ENCODE measurements at regions not wholly inside any gene's neighbourhood (a gene's known extent, or its start where the extent isn't known, plus 50 kb on each side); places are given as distances from the start of the nearest gene placed in this dataset.

DNA sequence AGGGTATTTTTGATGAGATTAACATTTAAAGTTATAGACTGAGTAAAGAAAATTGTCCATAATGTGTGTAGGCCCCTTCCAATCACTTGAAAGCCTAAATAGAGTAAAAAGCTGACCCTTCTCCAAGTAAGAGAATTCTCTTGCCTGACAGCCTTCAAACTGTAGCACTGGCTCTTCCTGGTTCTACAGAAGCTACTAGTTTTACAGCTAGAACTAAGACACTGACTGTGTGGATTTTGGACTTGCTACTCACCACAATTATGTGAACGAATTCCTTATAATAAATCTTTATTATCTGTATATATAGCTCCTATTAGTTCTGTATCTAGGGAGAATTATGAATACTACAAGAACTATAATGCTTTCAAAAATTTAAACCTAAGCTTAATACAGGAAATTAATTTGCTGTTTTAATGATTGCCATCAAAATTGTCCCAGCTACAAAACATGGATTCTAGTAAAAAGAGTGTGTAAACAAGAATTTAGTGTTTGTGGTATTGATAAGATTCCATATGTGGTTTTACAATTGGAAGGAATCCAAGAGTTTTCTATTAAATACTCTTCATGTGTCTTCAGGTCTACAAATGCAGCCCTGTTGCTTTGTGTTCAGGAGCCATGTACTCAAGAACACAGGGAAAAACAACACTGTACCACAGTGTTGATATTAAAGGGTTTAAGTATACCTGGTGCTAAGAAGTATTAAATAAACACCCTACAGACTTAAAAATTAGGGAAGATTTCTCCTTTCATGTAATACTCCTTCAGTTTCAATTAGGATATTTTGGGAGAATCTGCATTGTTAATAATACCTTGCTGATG lies 366.5 kb downstream of the CXXC4 start:
- Histone ChIP-seq H3K4me3 (replicated peaks; ENCODE audit: low read depth, low read length) (no peak overlapping the region), H3K36me3 (ENCODE audit: control insufficient read depth, insufficient read depth, low read length) (no peaks in the 10 kb centered on the region), H3K27me3 (replicated peaks; ENCODE audit: control insufficient read depth, insufficient read depth, low read length) (no peaks in the 10 kb centered on the region)
- TF ChIP-seq, protein P1, sequence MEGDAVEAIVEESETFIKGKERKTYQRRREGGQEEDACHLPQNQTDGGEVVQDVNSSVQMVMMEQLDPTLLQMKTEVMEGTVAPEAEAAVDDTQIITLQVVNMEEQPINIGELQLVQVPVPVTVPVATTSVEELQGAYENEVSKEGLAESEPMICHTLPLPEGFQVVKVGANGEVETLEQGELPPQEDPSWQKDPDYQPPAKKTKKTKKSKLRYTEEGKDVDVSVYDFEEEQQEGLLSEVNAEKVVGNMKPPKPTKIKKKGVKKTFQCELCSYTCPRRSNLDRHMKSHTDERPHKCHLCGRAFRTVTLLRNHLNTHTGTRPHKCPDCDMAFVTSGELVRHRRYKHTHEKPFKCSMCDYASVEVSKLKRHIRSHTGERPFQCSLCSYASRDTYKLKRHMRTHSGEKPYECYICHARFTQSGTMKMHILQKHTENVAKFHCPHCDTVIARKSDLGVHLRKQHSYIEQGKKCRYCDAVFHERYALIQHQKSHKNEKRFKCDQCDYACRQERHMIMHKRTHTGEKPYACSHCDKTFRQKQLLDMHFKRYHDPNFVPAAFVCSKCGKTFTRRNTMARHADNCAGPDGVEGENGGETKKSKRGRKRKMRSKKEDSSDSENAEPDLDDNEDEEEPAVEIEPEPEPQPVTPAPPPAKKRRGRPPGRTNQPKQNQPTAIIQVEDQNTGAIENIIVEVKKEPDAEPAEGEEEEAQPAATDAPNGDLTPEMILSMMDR (IDR thresholded peaks at IDR 0.05; ENCODE audit: insufficient read depth, low read length, poor library complexity, severe bottlenecking): no peak
- no peak for DNase-seq (ENCODE audit: extremely low read depth, insufficient read length)

- no peak for DNase-seq (ENCODE audit: extremely low read depth, insufficient read length)
- Histone ChIP-seq H3K27me3 (replicated peaks; ENCODE audit: control insufficient read depth, insufficient read depth, low read length) (no peaks in the 10 kb centered on the region), H3K36me3 (ENCODE audit: control insufficient read depth, insufficient read depth, low read length) (no peaks in the 10 kb centered on the region), H3K4me3 (replicated peaks; ENCODE audit: low read depth, low read length) (no peak overlapping the region)
- TF ChIP-seq, protein P1 (IDR thresholded peaks at IDR 0.05; ENCODE audit: insufficient read depth, low read length, poor library complexity, severe bottlenecking): no peak
These were observed 371.7 kb downstream of the CXXC4 start for GRCh38 chr4:104123021-104123420.

DNA sequence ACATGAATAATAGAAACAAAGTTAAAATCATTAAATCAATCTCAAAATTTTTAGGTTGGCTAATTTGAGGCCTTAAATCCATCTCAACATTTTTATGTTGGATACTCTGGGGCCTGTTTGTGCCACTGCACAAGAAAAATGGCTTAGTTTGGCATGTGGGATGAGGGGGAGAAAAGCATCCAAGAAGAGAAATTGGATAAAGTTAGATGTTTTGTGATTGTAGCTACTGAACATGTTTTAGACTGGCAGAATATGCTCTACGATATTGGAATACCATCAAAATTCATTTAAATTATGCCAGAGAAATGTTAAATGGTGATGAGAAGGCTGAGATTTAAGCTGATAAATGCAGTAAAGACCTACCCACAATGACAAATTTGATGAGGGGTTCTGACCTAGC lies 376.9 kb downstream of the CXXC4 start:
- H3K27me3 ChIP-seq (replicated peaks; ENCODE audit: control insufficient read depth, insufficient read depth, low read length): no peaks in the 10 kb centered on the region
- no peak for DNase-seq (ENCODE audit: extremely low read depth, insufficient read length)
- TF ChIP-seq, protein P1 (IDR thresholded peaks at IDR 0.05; ENCODE audit: insufficient read depth, low read length, poor library complexity, severe bottlenecking): no peak
- H3K4me3 ChIP-seq (replicated peaks; ENCODE audit: low read depth, low read length): no peak overlapping the region
- H3K36me3 ChIP-seq (ENCODE audit: control insufficient read depth, insufficient read depth, low read length): no peaks in the 10 kb centered on the region

DNA sequence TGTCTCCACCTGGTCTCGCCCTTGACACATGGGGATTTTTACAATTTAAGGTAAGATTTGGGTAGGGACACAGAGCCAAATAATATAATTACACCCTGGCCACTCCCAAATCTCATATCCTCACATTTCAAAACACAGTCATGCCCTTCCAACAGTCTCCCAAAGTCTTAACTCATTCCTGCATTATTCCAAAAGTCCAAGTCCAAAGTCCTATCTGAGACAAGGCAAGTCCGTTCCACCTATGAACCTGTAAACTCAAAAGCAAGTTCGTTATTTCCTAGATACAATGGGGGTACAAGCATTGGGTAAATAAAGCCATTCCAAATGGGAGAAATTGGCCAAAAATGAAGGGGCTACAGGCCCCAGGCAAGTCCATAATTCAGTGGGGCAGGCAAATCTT lies 380.8 kb downstream of the CXXC4 start:
- Histone ChIP-seq H3K4me3 (replicated peaks; ENCODE audit: low read depth, low read length) (no peak overlapping the region), H3K36me3 (ENCODE audit: control insufficient read depth, insufficient read depth, low read length) (no peaks in the 10 kb centered on the region), H3K27me3 (replicated peaks; ENCODE audit: control insufficient read depth, insufficient read depth, low read length) (no peaks in the 10 kb centered on the region)
- TF ChIP-seq, protein P1 (IDR thresholded peaks at IDR 0.05; ENCODE audit: insufficient read depth, low read length, poor library complexity, severe bottlenecking): no peak
- DNase-seq (ENCODE audit: extremely low read depth, insufficient read length): no peak

DNA sequence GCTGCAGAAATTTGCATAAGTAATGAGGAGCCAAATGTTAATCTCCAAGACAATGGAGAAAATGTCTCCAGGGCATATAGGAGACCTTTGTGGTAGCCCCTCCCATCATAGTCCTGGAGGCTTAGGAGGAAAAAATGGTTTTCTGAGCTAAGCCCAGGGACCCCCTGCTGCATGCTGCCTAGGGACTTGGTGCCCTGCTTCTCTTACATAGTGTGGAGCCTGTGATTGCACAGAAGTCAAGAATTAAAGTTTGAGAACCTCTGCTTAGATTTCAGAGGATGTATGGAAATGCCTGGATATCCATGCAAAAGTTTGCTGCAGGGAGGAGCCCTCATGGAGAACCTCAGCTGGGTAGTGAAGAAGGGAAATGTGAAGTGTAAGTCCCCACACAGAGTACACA lies 379.4 kb upstream of the TACR3 start:
- TF ChIP-seq, protein P1 (IDR thresholded peaks at IDR 0.05; ENCODE audit: insufficient read depth, low read length, poor library complexity, severe bottlenecking): no peak

More for the DNA sequence above, 379.4 kb upstream of the TACR3 start:
- no peak overlapping the region for H3K4me3 ChIP-seq (replicated peaks; ENCODE audit: low read depth, low read length)
- no peaks in the 10 kb centered on the region for H3K27me3 ChIP-seq (replicated peaks; ENCODE audit: control insufficient read depth, insufficient read depth, low read length)
- DNase-seq (ENCODE audit: extremely low read depth, insufficient read length): no peak
- H3K36me3 ChIP-seq (ENCODE audit: control insufficient read depth, insufficient read depth, low read length): no peaks in the 10 kb centered on the region

All from GM06990 (cell line).